Gastroesophageal sphincter (tissue), 3 donors: ENCODE measurements at regions not wholly inside any gene's neighbourhood (a gene's known extent, or its start where the extent isn't known, plus 50 kb on each side); places are given as distances from the start of the nearest gene placed in this dataset.

ENCODE experiments used
- CTCF ChIP-seq, 4 experiments: fragments of 200-600 bp in 2 of 4; fragments of 450-650 bp in 2 of 4; sonication (generic) in 1 of 4; IDR thresholded peaks; one replicate each; pipeline ENCODE4 v1.5.1; 2017 to 2019; ENCODE audit warnings: antibody characterized with exemption in 4 of 4, mild to moderate bottlenecking in 2 of 4, moderate library complexity in 2 of 4
- POLR2A ChIP-seq, 2 donors: fragments of 450-650 bp; IDR thresholded peaks; one replicate each; pipeline ENCODE4 v1.6.1; 2017; ENCODE audit warnings: antibody characterized with exemption in 2 of 2, mild to moderate bottlenecking in 2 of 2, moderate library complexity in 1 of 2

DNA sequence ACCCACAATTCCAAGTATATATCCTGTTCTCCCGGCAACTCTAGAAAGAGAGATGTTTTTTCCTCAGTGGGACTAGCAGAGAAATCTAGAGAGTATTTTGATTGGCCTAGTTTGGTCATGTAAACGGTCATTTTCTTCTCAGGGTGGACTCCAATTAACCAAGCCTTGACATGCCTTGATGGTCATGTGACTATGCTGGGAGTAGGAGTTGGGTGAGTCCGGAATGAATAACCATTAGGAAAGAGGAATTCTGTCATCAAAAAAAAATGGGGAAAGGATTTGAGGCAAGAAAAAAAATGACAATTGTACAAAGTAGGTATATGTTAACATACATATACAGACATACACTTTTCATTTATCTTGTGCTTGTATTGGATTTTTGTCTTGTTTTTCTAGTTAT is 248.2 kb upstream of the CDH20 start:
- TF ChIP-seq CTCF (IDR thresholded peaks at IDR 0.05) (no peak), POLR2A (IDR thresholded peaks at IDR 0.05) (no peak)
